ENCODE measurements at regions not wholly inside any gene's neighbourhood (a gene's known extent, or its start where the extent isn't known, plus 50 kb on each side); places are given as distances from the start of the nearest gene placed in this dataset.

GRCh38 chr11:127902382-127902781, 685.0 kb downstream of the ETS1 start:
- intact Hi-C loops (cut with micrococcal nuclease) = no loop called here
- no peak for DNase-seq (ENCODE audit: unreplicated experiment)
- BruUV-seq (replicated peaks) = no TSS peak

GRCh38 chr11:127898422-127899365, 688.7 kb downstream of the ETS1 start:
- DNase-seq (ENCODE audit: unreplicated experiment) = no peak
- Mint-ChIP-seq H3K4me1 (ENCODE audit: insufficient read depth, unreplicated experiment) (no peaks in the 10 kb centered on the region), H3K4me3 (ENCODE audit: unreplicated experiment) (no peak overlapping the region), H3K27me3 (ENCODE audit: insufficient read depth, unreplicated experiment) (no peaks in the 10 kb centered on the region), H3K27ac (ENCODE audit: low read depth, unreplicated experiment) (no peak overlapping the region), H3K9me3 (ENCODE audit: unreplicated experiment) (no peaks in the 10 kb centered on the region), H3K36me3 (ENCODE audit: insufficient read depth, unreplicated experiment) (no peaks in the 10 kb centered on the region)
- ChIA-PET CTCF (interaction anchor here (0.8 kb wide), 1 partner anchor 55 kb away, joined by 4 read pairs; no protein-coding TSS in a partner anchor), POLR2A (no interaction called here)
- TF ChIP-seq CTCF (IDR thresholded peaks at IDR 0.05; ENCODE audit: unreplicated experiment) = no peak
- BruUV-seq (replicated peaks) = no TSS peak
- intact Hi-C loops (cut with micrococcal nuclease) = no loop called here

More at GRCh38 chr11:127902382-127902781, 685.0 kb downstream of the ETS1 start:
- Mint-ChIP-seq H3K36me3 (ENCODE audit: insufficient read depth, unreplicated experiment) (no peaks in the 10 kb centered on the region), H3K27ac (ENCODE audit: low read depth, unreplicated experiment) (no peak overlapping the region), H3K9me3 (ENCODE audit: unreplicated experiment) (no peaks in the 10 kb centered on the region), H3K4me3 (ENCODE audit: unreplicated experiment) (no peak overlapping the region), H3K27me3 (ENCODE audit: insufficient read depth, unreplicated experiment) (no peaks in the 10 kb centered on the region), H3K4me1 (ENCODE audit: insufficient read depth, unreplicated experiment) (no peaks in the 10 kb centered on the region)
- ChIA-PET POLR2A (no interaction called here), CTCF (interaction anchor here (0.7 kb wide), 2 partner anchors 194 to 602 kb away, joined by 3 read pairs; no protein-coding TSS in a partner anchor)
- TF ChIP-seq CTCF (IDR thresholded peaks at IDR 0.05; ENCODE audit: unreplicated experiment) = no peak

- H3K27ac Mint-ChIP-seq (ENCODE audit: low read depth, unreplicated experiment) = no peak overlapping the region
Measured at GRCh38 chr11:127895776-127896175, 691.6 kb downstream of the ETS1 start.

More at GRCh38 chr11:127895776-127896175, 691.6 kb downstream of the ETS1 start:
- POLR2A ChIA-PET = no interaction called here
- Mint-ChIP-seq H3K9me3 (ENCODE audit: unreplicated experiment) (no peaks in the 10 kb centered on the region), H3K4me1 (ENCODE audit: insufficient read depth, unreplicated experiment) (no peaks in the 10 kb centered on the region), H3K36me3 (ENCODE audit: insufficient read depth, unreplicated experiment) (no peaks in the 10 kb centered on the region), H3K27me3 (ENCODE audit: insufficient read depth, unreplicated experiment) (no peaks in the 10 kb centered on the region), H3K4me3 (ENCODE audit: unreplicated experiment) (no peak overlapping the region)
- no peak for TF ChIP-seq CTCF (IDR thresholded peaks at IDR 0.05; ENCODE audit: unreplicated experiment)
- DNase-seq (ENCODE audit: unreplicated experiment) = no peak
- no TSS peak for BruUV-seq (replicated peaks)
- CTCF ChIA-PET = no interaction called here
- intact Hi-C loops (cut with micrococcal nuclease) = no loop called here

Data from MCF 10A (cell line).